ENCODE measurements at regions not wholly inside any gene's neighbourhood (a gene's known extent, or its start where the extent isn't known, plus 50 kb on each side); places are given as distances from the start of the nearest gene placed in this dataset.

GRCh38 chr5:153222936-153223335, 267.5 kb upstream of the GRIA1 start:
- no peak for TF ChIP-seq CTCF (conservative IDR thresholded peaks at IDR 0.05)
- no peak for TF ChIP-seq ZFX (IDR thresholded peaks at IDR 0.05)

Data from C4-2B (cell line).